ENCODE measurements at regions not wholly inside any gene's neighbourhood (a gene's known extent, or its start where the extent isn't known, plus 50 kb on each side); places are given as distances from the start of the nearest gene placed in this dataset.
"Not testable (repeated sequence)": the region's sequence is repeated elsewhere in the genome, so short reads cannot be mapped to it uniquely, and the experiment has no call there.

DNA sequence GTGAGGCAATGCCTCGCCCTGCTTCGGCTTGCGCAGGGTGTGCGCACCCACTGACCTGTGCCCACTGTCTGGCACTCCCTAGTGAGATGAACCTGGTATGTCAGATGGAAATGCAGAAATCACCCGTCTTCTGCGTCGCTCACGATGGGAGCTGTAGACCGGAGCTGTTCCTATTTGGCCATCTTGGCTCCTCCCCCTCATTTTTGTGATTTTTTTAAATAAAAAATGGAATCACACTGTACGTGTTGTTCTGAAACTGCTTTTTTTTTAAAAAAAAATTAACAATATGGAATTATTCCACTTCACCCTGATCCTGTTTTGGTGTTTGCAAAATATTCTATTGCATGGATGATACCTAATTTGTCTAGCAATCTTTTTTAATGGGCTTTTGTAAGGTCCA is 131.1 kb downstream of the FZD1 start:
- TF ChIP-seq POLR2A, CTCF, POLR2AphosphoS5 (IDR thresholded peaks at IDR 0.05): not testable (repeated sequence)
